ENCODE measurements at regions not wholly inside any gene's neighbourhood (a gene's known extent, or its start where the extent isn't known, plus 50 kb on each side); places are given as distances from the start of the nearest gene placed in this dataset.
A peak's percentile ranks its signal among the peaks of the same experiment; 100 is the strongest.

GRCh38 chr18:77911971-77912605 is 662.4 kb downstream of the GALR1 start:
- Mint-ChIP-seq H3K4me3 (no peak overlapping the region), H3K27me3 (ENCODE audit: low read depth) (no peaks in the 10 kb centered on the region), H3K36me3 (ENCODE audit: low read depth) (no peaks in the 10 kb centered on the region), H3K27ac (peak overlapping the region; percentile 46), H3K9me3 (ENCODE audit: insufficient read depth) (no peaks in the 10 kb centered on the region), H3K4me1 (ENCODE audit: low read depth) (no peaks in the 10 kb centered on the region)
- ATAC-seq (no peak), DNase-seq (no peak)
- CTCF ChIA-PET, result no interaction called here
- POLR2A ChIA-PET, result no interaction called here

- Mint-ChIP-seq H3K4me1 (ENCODE audit: low read depth) (no peaks in the 10 kb centered on the region), H3K4me3 (no peak overlapping the region), H3K9me3 (ENCODE audit: insufficient read depth) (no peaks in the 10 kb centered on the region), H3K27me3 (ENCODE audit: low read depth) (no peaks in the 10 kb centered on the region), H3K27ac (no peak overlapping the region), H3K36me3 (ENCODE audit: low read depth) (no peaks in the 10 kb centered on the region)
- POLR2A ChIA-PET, result no interaction called here
- CTCF ChIA-PET, result no interaction called here
- ATAC-seq, result no peak
- no peak for DNase-seq
Observed at GRCh38 chr18:77918730-77919129, 669.1 kb downstream of the GALR1 start.

- Mint-ChIP-seq H3K4me1 (ENCODE audit: low read depth) (no peaks in the 10 kb centered on the region), H3K9me3 (ENCODE audit: insufficient read depth) (no peaks in the 10 kb centered on the region), H3K27me3 (ENCODE audit: low read depth) (no peaks in the 10 kb centered on the region), H3K36me3 (ENCODE audit: low read depth) (no peaks in the 10 kb centered on the region), H3K4me3 (no peak overlapping the region), H3K27ac (no peak overlapping the region)
- no peak for ATAC-seq
- POLR2A ChIA-PET, result no interaction called here
- no peak for DNase-seq
- CTCF ChIA-PET, result no interaction called here
Observed at GRCh38 chr18:77919923-77920322, 670.3 kb downstream of the GALR1 start.

GRCh38 chr18:77935342-77935741 is 685.7 kb downstream of the GALR1 start:
- POLR2A ChIA-PET, result no interaction called here
- ATAC-seq (no peak), DNase-seq (no peak)
- Mint-ChIP-seq H3K4me1 (ENCODE audit: low read depth) (no peaks in the 10 kb centered on the region), H3K4me3 (no peak overlapping the region), H3K9me3 (ENCODE audit: insufficient read depth) (peaks cover 4% of the 10 kb centered on the region), H3K27me3 (ENCODE audit: low read depth) (no peaks in the 10 kb centered on the region), H3K36me3 (ENCODE audit: low read depth) (no peaks in the 10 kb centered on the region), H3K27ac (no peak overlapping the region)
- CTCF ChIA-PET, result no interaction called here

GRCh38 chr18:77940566-77940965 is 690.9 kb downstream of the GALR1 start:
- no peak for DNase-seq
- no peaks in the 10 kb centered on the region for H3K27me3 Mint-ChIP-seq (ENCODE audit: low read depth)
- ATAC-seq, result no peak
- no peaks in the 10 kb centered on the region for H3K36me3 Mint-ChIP-seq (ENCODE audit: low read depth)
- no peak overlapping the region for H3K27ac Mint-ChIP-seq
- ChIA-PET CTCF (no interaction called here), POLR2A (no interaction called here)
- H3K9me3 Mint-ChIP-seq (ENCODE audit: insufficient read depth), result peaks cover 1% of the 10 kb centered on the region
- no peak overlapping the region for H3K4me3 Mint-ChIP-seq
- H3K4me1 Mint-ChIP-seq (ENCODE audit: low read depth), result no peaks in the 10 kb centered on the region

- ATAC-seq, result no peak
- no peaks in the 10 kb centered on the region for H3K36me3 Mint-ChIP-seq (ENCODE audit: low read depth)
- ChIA-PET POLR2A (no interaction called here), CTCF (no interaction called here)
- no peak overlapping the region for H3K27ac Mint-ChIP-seq
- H3K4me3 Mint-ChIP-seq, result no peak overlapping the region
- no peaks in the 10 kb centered on the region for H3K9me3 Mint-ChIP-seq (ENCODE audit: insufficient read depth)
- DNase-seq, result no peak
- H3K4me1 Mint-ChIP-seq (ENCODE audit: low read depth), result no peaks in the 10 kb centered on the region
- H3K27me3 Mint-ChIP-seq (ENCODE audit: low read depth), result no peaks in the 10 kb centered on the region
Observed at GRCh38 chr18:77944533-77944932, 694.9 kb downstream of the GALR1 start.

- POLR2A ChIA-PET, result no interaction called here
- CTCF ChIA-PET, result no interaction called here
- no peak overlapping the region for H3K4me3 Mint-ChIP-seq
- H3K4me1 Mint-ChIP-seq (ENCODE audit: low read depth), result no peaks in the 10 kb centered on the region
- no peaks in the 10 kb centered on the region for H3K9me3 Mint-ChIP-seq (ENCODE audit: insufficient read depth)
- no peaks in the 10 kb centered on the region for H3K36me3 Mint-ChIP-seq (ENCODE audit: low read depth)
- H3K27me3 Mint-ChIP-seq (ENCODE audit: low read depth), result no peaks in the 10 kb centered on the region
- no peak for DNase-seq
- no peak for ATAC-seq
- H3K27ac Mint-ChIP-seq, result no peak overlapping the region
Observed at GRCh38 chr18:77948567-77948966, 698.9 kb downstream of the GALR1 start.

GRCh38 chr18:77949355-77949973 is 699.8 kb downstream of the GALR1 start:
- Mint-ChIP-seq H3K36me3 (ENCODE audit: low read depth) (no peaks in the 10 kb centered on the region), H3K4me1 (ENCODE audit: low read depth) (no peaks in the 10 kb centered on the region), H3K9me3 (ENCODE audit: insufficient read depth) (no peaks in the 10 kb centered on the region), H3K27me3 (ENCODE audit: low read depth) (no peaks in the 10 kb centered on the region), H3K4me3 (no peak overlapping the region), H3K27ac (no peak overlapping the region)
- DNase-seq, result no peak
- ChIA-PET POLR2A (no interaction called here), CTCF (no interaction called here)
- ATAC-seq, result no peak

- no peak for DNase-seq
- ATAC-seq, result no peak
- no peaks in the 10 kb centered on the region for H3K4me1 Mint-ChIP-seq (ENCODE audit: low read depth)
- no peaks in the 10 kb centered on the region for H3K36me3 Mint-ChIP-seq (ENCODE audit: low read depth)
- H3K27me3 Mint-ChIP-seq (ENCODE audit: low read depth), result no peaks in the 10 kb centered on the region
- no peak overlapping the region for H3K4me3 Mint-ChIP-seq
- ChIA-PET POLR2A (no interaction called here), CTCF (no interaction called here)
- peaks cover 4% of the 10 kb centered on the region for H3K9me3 Mint-ChIP-seq (ENCODE audit: insufficient read depth)
- H3K27ac Mint-ChIP-seq, result no peak overlapping the region
Observed at GRCh38 chr18:77959248-77959647, 709.6 kb downstream of the GALR1 start.

GRCh38 chr18:77960791-77961410 is 711.3 kb downstream of the GALR1 start:
- POLR2A ChIA-PET, result no interaction called here
- CTCF ChIA-PET, result no interaction called here
- Mint-ChIP-seq H3K4me3 (no peak overlapping the region), H3K27ac (no peak overlapping the region), H3K9me3 (ENCODE audit: insufficient read depth) (peaks cover 4% of the 10 kb centered on the region), H3K27me3 (ENCODE audit: low read depth) (no peaks in the 10 kb centered on the region), H3K36me3 (ENCODE audit: low read depth) (no peaks in the 10 kb centered on the region), H3K4me1 (ENCODE audit: low read depth) (no peaks in the 10 kb centered on the region)
- no peak for ATAC-seq
- DNase-seq, result no peak

- ATAC-seq (no peak), DNase-seq (no peak)
- no peak overlapping the region for H3K4me3 Mint-ChIP-seq
- CTCF ChIA-PET, result no interaction called here
- H3K36me3 Mint-ChIP-seq (ENCODE audit: low read depth), result no peaks in the 10 kb centered on the region
- no peaks in the 10 kb centered on the region for H3K27me3 Mint-ChIP-seq (ENCODE audit: low read depth)
- H3K4me1 Mint-ChIP-seq (ENCODE audit: low read depth), result no peaks in the 10 kb centered on the region
- no peak overlapping the region for H3K27ac Mint-ChIP-seq
- POLR2A ChIA-PET, result no interaction called here
- H3K9me3 Mint-ChIP-seq (ENCODE audit: insufficient read depth), result no peaks in the 10 kb centered on the region
Observed at GRCh38 chr18:77967071-77967470, 717.4 kb downstream of the GALR1 start.

- ChIA-PET POLR2A (no interaction called here), CTCF (no interaction called here)
- Mint-ChIP-seq H3K4me1 (ENCODE audit: low read depth) (no peaks in the 10 kb centered on the region), H3K36me3 (ENCODE audit: low read depth) (no peaks in the 10 kb centered on the region), H3K27me3 (ENCODE audit: low read depth) (no peaks in the 10 kb centered on the region), H3K9me3 (ENCODE audit: insufficient read depth) (no peaks in the 10 kb centered on the region), H3K27ac (no peak overlapping the region), H3K4me3 (no peak overlapping the region)
- DNase-seq (no peak), ATAC-seq (no peak)
Observed at GRCh38 chr18:77967791-77968190, 718.1 kb downstream of the GALR1 start.

- Mint-ChIP-seq H3K27me3 (ENCODE audit: low read depth) (no peaks in the 10 kb centered on the region), H3K4me3 (no peak overlapping the region), H3K36me3 (ENCODE audit: low read depth) (no peaks in the 10 kb centered on the region), H3K9me3 (ENCODE audit: insufficient read depth) (no peaks in the 10 kb centered on the region), H3K4me1 (ENCODE audit: low read depth) (no peaks in the 10 kb centered on the region), H3K27ac (no peak overlapping the region)
- no peak for ATAC-seq
- CTCF ChIA-PET, result no interaction called here
- POLR2A ChIA-PET, result no interaction called here
- DNase-seq, result no peak
Observed at GRCh38 chr18:77969972-77970371, 720.3 kb downstream of the GALR1 start.

All from activated CD8-positive, alpha-beta T cell treated with anti-CD3 and anti-CD28 coated beads, Interleukin-2, amount 10 ng/mL, durations not matched to agents 7 days and 5 days (primary cell).